Esophagus muscularis mucosa (tissue), 4 donors: ENCODE measurements at regions not wholly inside any gene's neighbourhood (a gene's known extent, or its start where the extent isn't known, plus 50 kb on each side); places are given as distances from the start of the nearest gene placed in this dataset.

Experiments
- DNase-seq: peaks from one replicate; pipeline ENCODE4 v3.0.0-alpha.2; 2017; ENCODE audit errors: extremely low spot score
- H3K27ac ChIP-seq, 4 donors: fragments of 200-600 bp; sonication (generic); replicated peaks in 1 of 4; 1 replicate in 3 of 4; 2 replicates in 1 of 4; pipeline ENCODE4 v1.5.1; 2016 to 2019; ENCODE audit warnings: mild to moderate bottlenecking in 1 of 4
- H3K27me3 ChIP-seq, 4 donors: fragments of 200-600 bp; sonication (generic); one replicate each; pipeline versions ENCODE4 v1.5.1 to v1.6.0; 2016 to 2019
- H3K36me3 ChIP-seq, 4 donors: fragments of 200-600 bp; sonication (generic); one replicate each; pipeline ENCODE4 v1.5.1; 2016 to 2019
- H3K4me1 ChIP-seq, 4 donors: fragments of 200-600 bp; sonication (generic); one replicate each; pipeline ENCODE4 v1.5.1; 2016 to 2019
- H3K4me3 ChIP-seq, 4 donors: fragments of 200-600 bp; sonication (generic); 1 replicate in 2 of 4; 2 replicates in 2 of 4; pipeline ENCODE4 v1.5.1; 2016 to 2019; ENCODE audit warnings: mild to moderate bottlenecking in 4 of 4, moderate library complexity in 1 of 4
- H3K9me3 ChIP-seq, 4 donors: fragments of 200-600 bp; sonication (generic); 1 replicate in 3 of 4; 2 replicates in 1 of 4; pipeline ENCODE4 v1.5.1; 2016 to 2019
- EP300 ChIP-seq: sonication (generic); formaldehyde crosslinking; IDR thresholded peaks from one replicate; pipeline ENCODE4 v1.6.1; 2017; ENCODE audit warnings: antibody characterized with exemption
- POLR2A ChIP-seq: fragments of 450-650 bp; IDR thresholded peaks from one replicate; pipeline ENCODE4 v1.6.1; 2017; ENCODE audit warnings: antibody characterized with exemption, moderate library complexity, mild to moderate bottlenecking, low read depth
- POLR2AphosphoS5 ChIP-seq, 2 donors: sonication (generic); formaldehyde crosslinking; IDR thresholded peaks; one replicate each; pipeline ENCODE4 v1.6.1; 2017; ENCODE audit warnings: antibody characterized with exemption in 2 of 2
- WGBS: methylation state at CpG from one replicate; pipeline ENCODE4 v1.1.5; 2018; 5-methylcytosine and 5-hydroxymethylcytosine counted together
- intact Hi-C: fragments of 100-400 bp; cut with DNase I; formaldehyde crosslinking; loops from one replicate; pipeline ENCODE4 v1.15.1; 2023
- TF ChIP-seq, protein P1 (sequence below), 3 experiments: fragments of 200-600 bp in 2 of 3; fragments of 450-650 bp in 1 of 3; sonication (generic) in 2 of 3; IDR thresholded peaks; one replicate each; pipeline ENCODE4 v1.5.1; 2017 to 2019; ENCODE audit warnings: antibody characterized with exemption in 3 of 3, mild to moderate bottlenecking in 2 of 3, moderate library complexity in 1 of 3

DNA sequence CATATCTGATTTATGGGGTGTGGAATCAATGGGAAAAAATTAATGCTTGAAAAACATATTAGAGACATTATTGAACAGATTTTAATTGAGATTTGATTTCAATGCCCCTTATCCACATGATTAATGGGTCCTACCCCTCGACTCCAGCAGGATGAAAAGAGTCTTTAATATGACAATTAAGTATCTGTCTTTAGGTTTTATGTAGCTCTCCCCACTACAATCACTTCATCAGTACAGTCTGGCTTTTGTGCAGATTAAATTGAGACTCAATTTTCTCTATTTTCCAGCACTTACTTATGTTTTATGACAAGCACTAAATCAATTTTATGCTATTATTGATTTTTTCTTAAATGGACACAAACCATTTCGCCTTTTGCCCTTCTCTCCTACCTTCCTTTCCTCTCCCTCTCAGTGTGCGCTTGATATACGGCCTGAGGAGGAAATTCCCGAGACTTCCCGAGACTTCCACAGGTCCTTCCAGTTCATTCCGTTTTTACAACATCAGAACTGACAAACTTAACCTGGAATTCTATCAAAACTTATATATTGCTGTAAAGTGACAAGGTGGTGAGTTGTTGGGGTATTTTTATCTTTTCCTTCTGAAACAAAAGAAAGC is 555.1 kb upstream of the SALL3 start:
- 72% methylated on average over 7 of the region's 7 CpGs for WGBS
- H3K27me3 ChIP-seq = peaks cover 0 to 26% (median 0%) of the 10 kb centered on the region in 4 donors
- H3K27ac ChIP-seq = no peak overlapping the region
- no peaks in the 10 kb centered on the region for H3K9me3 ChIP-seq
- TF ChIP-seq POLR2AphosphoS5 (IDR thresholded peaks at IDR 0.05) = no peak
- no peak for TF ChIP-seq POLR2A
- no peak for TF ChIP-seq EP300
- TF ChIP-seq, protein P1, sequence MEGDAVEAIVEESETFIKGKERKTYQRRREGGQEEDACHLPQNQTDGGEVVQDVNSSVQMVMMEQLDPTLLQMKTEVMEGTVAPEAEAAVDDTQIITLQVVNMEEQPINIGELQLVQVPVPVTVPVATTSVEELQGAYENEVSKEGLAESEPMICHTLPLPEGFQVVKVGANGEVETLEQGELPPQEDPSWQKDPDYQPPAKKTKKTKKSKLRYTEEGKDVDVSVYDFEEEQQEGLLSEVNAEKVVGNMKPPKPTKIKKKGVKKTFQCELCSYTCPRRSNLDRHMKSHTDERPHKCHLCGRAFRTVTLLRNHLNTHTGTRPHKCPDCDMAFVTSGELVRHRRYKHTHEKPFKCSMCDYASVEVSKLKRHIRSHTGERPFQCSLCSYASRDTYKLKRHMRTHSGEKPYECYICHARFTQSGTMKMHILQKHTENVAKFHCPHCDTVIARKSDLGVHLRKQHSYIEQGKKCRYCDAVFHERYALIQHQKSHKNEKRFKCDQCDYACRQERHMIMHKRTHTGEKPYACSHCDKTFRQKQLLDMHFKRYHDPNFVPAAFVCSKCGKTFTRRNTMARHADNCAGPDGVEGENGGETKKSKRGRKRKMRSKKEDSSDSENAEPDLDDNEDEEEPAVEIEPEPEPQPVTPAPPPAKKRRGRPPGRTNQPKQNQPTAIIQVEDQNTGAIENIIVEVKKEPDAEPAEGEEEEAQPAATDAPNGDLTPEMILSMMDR (IDR thresholded peaks at IDR 0.05) = no peak
- no peaks in the 10 kb centered on the region for H3K4me1 ChIP-seq
- H3K36me3 ChIP-seq = no peaks in the 10 kb centered on the region
- no peak overlapping the region for H3K4me3 ChIP-seq
- intact Hi-C loops = no loop called here
- DNase-seq = peak; percentile 31

DNA sequence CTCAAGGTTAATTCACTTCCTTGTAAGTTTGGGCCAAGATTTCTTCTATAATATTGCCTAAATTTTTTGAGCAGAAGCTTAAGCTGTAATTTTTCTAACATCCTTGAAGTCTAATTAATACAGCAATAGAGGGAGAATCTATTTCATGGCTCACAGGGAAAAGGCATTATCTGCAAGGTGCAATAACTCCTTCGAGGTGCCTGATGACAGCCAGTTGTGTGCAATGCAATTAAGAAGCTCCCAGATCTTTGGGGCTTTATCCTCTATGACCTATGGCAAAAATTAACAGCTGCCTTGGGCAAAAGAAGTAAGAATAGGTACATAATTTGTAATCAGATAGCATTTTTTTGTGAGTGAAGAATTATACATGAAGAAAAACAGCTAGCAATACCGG is 554.6 kb upstream of the SALL3 start:
- Histone ChIP-seq H3K9me3 (no peaks in the 10 kb centered on the region), H3K36me3 (no peaks in the 10 kb centered on the region), H3K4me3 (no peak overlapping the region), H3K27me3 (peaks cover 0 to 31% (median 0%) of the 10 kb centered on the region in 4 donors), H3K4me1 (no peaks in the 10 kb centered on the region), H3K27ac (no peak overlapping the region)
- WGBS = 72% methylated on average over 2 of the region's 2 CpGs
- DNase-seq = peak; percentile 24
- TF ChIP-seq POLR2A = no peak
- TF ChIP-seq, protein P1 (IDR thresholded peaks at IDR 0.05) = no peak
- intact Hi-C loops = no loop called here

DNA sequence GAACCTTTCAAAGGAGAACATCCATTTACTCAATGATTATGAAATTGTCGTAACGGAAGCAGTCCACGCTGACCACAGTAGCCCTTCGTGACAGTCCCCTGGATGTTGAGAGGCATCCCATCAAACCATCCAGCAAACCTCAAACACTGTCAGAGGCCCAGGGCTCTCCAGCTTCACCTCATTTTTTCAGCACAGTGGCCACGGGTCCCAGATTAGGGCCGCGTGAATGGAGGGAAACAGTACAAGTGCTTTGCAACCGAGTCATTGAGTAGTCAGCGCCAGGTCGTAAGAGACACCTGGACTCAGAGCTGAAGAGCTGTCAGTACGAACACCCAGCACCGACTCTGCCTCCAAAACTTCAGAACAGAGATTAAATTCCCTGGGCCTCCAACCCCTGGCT is 552.5 kb upstream of the SALL3 start:
- Histone ChIP-seq H3K9me3 (no peaks in the 10 kb centered on the region), H3K4me1 (no peaks in the 10 kb centered on the region), H3K27ac (no peak overlapping the region), H3K27me3 (peaks cover 0 to 25% (median 0%) of the 10 kb centered on the region in 4 donors), H3K4me3 (no peak overlapping the region), H3K36me3 (no peaks in the 10 kb centered on the region)
- DNase-seq = peak; percentile 81
- intact Hi-C loops = no loop called here
- TF ChIP-seq POLR2AphosphoS5 (IDR thresholded peaks at IDR 0.05) = no peak
- 85% methylated on average over 12 of the region's 12 CpGs for WGBS

DNA sequence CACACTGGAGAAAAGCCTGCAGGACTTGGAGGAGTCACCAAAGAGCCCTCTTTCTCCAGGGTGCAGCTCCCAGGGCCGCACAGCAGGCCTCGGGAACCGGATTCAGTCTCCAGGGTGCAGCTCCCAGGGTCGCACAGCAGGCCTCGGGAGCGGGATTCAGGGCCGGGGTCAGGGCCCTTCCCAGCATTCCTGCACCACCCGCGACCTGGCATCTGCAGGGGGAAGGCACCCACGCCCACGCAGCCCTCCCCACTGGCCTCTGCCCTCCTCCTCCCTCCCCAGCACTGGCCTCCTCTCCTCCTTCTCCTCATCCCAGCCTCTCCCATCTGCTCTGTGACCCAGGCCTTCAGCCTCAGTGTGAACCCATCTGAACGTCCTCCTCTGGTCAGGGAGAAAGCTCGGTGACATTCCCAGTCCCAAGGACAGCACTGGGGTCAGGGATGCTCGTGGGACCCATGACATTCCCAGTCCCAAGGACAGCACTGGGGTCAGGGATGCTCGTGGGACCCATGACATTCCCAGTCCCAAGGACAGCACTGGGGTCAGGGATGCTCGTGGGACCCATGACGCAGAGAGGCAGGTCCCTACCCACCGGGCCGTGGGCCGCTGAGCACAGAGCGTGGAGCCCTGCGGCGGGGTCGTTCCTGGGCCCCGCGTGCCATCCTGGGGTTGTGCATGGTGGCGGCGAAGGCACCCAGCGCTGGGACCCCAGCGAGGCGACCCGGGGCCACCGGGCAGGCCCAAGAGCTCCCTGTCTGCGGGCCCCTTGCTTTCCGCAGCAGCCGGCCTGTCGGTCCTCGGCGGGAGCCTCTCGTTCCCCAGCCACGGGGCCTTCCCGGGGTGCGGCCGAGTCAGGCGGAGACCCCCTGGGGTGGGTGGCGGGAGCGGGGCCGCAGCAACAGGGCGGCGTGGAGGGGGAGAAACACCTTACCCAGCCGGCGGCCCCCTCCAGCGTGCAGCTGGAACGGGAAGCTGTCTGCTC is 550.2 kb upstream of the SALL3 start:
- Histone ChIP-seq H3K4me3 (no peak overlapping the region), H3K4me1 (no peaks in the 10 kb centered on the region), H3K27me3 (peaks cover 0 to 20% (median 0%) of the 10 kb centered on the region in 4 donors), H3K9me3 (no peaks in the 10 kb centered on the region), H3K36me3 (no peaks in the 10 kb centered on the region), H3K27ac (no peak overlapping the region)
- TF ChIP-seq, protein P1 (IDR thresholded peaks at IDR 0.05) = no peak
- TF ChIP-seq POLR2A = no peak
- TF ChIP-seq EP300 = no peak
- no peak for TF ChIP-seq POLR2AphosphoS5 (IDR thresholded peaks at IDR 0.05)
- intact Hi-C loops = no loop called here
- DNase-seq = peak; percentile 85
- 91% methylated on average over 35 of the region's 54 CpGs for WGBS

DNA sequence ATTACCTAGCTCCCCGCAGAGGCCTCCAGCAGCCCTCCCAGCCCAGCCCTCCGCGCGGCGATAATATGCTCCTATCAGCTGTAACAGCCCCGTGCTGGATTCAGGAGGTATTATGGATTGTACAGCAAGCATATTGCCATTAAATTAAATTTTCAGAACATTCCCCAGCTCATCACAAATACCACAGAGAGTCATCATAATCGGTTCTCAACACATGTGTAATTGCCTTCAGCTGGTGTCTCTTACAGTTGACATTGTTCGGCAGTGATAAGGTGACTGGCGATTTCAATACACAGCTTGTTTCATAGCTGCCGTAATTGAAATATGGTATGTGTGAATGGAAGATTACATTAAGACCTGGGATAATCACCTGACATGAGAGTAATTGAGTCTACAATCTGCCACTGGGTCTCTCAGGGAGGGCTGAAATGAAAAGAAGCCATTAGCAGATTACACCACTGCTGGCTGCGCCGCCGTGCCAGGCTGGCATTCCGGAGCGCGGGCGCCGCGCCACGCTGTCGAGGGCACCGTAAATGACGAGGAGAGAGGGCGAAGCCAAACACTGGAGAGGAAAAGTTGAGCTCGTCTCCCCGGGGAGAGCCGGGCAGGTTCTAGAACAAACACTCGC is 549.4 kb upstream of the SALL3 start:
- no peak overlapping the region for H3K4me3 ChIP-seq
- H3K27me3 ChIP-seq = peaks cover 0 to 20% (median 0%) of the 10 kb centered on the region in 4 donors
- intact Hi-C loops = no loop called here
- 85% methylated on average over 26 of the region's 28 CpGs for WGBS
- no peaks in the 10 kb centered on the region for H3K4me1 ChIP-seq
- peak; percentile 79 for DNase-seq
- TF ChIP-seq, protein P1 (IDR thresholded peaks at IDR 0.05) = no peak
- TF ChIP-seq EP300 (no peak), POLR2AphosphoS5 (IDR thresholded peaks at IDR 0.05) (no peak), POLR2A (no peak)
- H3K27ac ChIP-seq = no peak overlapping the region
- no peaks in the 10 kb centered on the region for H3K9me3 ChIP-seq
- no peaks in the 10 kb centered on the region for H3K36me3 ChIP-seq
